Right kidney (tissue), 1 donor: ENCODE measurements at regions not wholly inside any gene's neighbourhood (a gene's known extent, or its start where the extent isn't known, plus 50 kb on each side); places are given as distances from the start of the nearest gene placed in this dataset.
"Not testable (repeated sequence)": the region's sequence is repeated elsewhere in the genome, so short reads cannot be mapped to it uniquely, and the experiment has no call there.

Experiments
- DNase-seq: peaks from one replicate; pipeline ENCODE4 v3.0.0-alpha.2; 2016

GRCh38 chr12:69028941-69029729, 96.2 kb upstream of the CPM start:
- no peak for DNase-seq

GRCh38 chr12:69030321-69030720, 97.3 kb upstream of the CPM start:
- DNase-seq = no peak

GRCh38 chr12:69036533-69036932, 103.6 kb upstream of the CPM start:
- DNase-seq = no peak

- DNase-seq = no peak
These were observed 104.0 kb upstream of the CPM start for GRCh38 chr12:69036999-69037398.

GRCh38 chr12:69039911-69040310, 106.9 kb upstream of the CPM start:
- DNase-seq = no peak

- DNase-seq = no peak
These were observed 109.6 kb upstream of the CPM start for GRCh38 chr12:69042557-69042956.

- DNase-seq = no peak
These were observed 110.0 kb upstream of the CPM start for GRCh38 chr12:69042970-69043369.

- DNase-seq = no peak
These were observed 111.9 kb upstream of the CPM start for GRCh38 chr12:69044887-69045286.

- no peak for DNase-seq
These were observed 112.5 kb upstream of the CPM start for GRCh38 chr12:69045430-69045829.

GRCh38 chr12:69046363-69046762, 113.4 kb upstream of the CPM start:
- DNase-seq = no peak

GRCh38 chr12:69046920-69047319, 113.9 kb upstream of the CPM start:
- no peak for DNase-seq

GRCh38 chr12:69047990-69048389, 115.0 kb upstream of the CPM start:
- no peak for DNase-seq

- DNase-seq = not testable (repeated sequence)
These were observed 116.9 kb upstream of the CPM start for GRCh38 chr12:69049855-69050254.

- no peak for DNase-seq
These were observed 119.8 kb upstream of the CPM start for GRCh38 chr12:69052613-69053408.

GRCh38 chr12:69054343-69055056, 121.5 kb upstream of the CPM start:
- no peak for DNase-seq

- DNase-seq = no peak
These were observed 122.3 kb upstream of the CPM start for GRCh38 chr12:69055280-69055679.

GRCh38 chr12:69055706-69056105, 122.7 kb upstream of the CPM start:
- DNase-seq = no peak

- DNase-seq = no peak
These were observed 124.0 kb upstream of the CPM start for GRCh38 chr12:69056743-69057515.

GRCh38 chr12:69057742-69058141, 124.8 kb upstream of the CPM start:
- no peak for DNase-seq

- no peak for DNase-seq
These were observed 126.8 kb upstream of the CPM start for GRCh38 chr12:69059465-69060457.

GRCh38 chr12:69061574-69061973, 128.6 kb upstream of the CPM start:
- DNase-seq = no peak
